ENCODE measurements at regions not wholly inside any gene's neighbourhood (a gene's known extent, or its start where the extent isn't known, plus 50 kb on each side); places are given as distances from the start of the nearest gene placed in this dataset.

DNA sequence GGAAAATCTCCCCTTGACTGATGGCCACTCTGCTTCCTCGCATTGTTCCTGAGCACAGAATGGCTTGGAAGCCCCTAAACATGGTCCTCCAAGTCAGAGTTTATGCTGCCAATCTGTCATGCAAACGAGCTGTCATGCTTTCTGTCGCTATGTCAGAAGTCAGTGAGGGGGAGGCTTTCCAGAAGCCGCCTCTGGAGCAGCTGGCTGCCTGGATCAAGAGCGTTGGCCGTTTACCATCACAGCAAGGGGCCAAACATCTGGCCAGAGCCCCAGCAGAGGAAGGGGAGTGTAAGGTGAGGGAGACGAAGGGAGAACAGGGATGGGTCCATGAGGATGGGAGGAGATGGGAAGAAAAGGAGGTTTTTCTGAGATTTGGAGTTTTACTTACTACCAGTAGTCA lies 372.6 kb upstream of the NR2F2 start:
- DNase-seq, result no peak

DNA sequence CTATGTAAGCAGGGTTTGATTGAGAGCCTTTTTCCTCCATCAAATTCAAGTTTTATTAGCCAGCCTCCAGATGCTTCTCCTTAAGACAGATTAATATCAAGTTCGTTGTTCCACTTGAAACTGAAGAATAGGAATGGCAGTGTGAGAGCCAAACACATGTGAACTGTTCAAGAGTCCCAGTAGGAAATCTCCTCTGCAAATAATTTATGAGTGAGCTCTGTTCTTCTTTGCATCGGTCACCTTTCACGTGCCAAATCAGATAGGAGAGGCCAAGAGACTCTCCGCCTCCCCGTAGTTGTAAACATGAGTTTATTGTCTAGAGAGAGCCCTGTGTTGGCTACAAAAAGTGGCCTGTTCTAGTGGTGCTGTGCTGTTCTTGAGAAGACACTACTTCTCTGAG lies 372.1 kb upstream of the NR2F2 start:
- DNase-seq, result no peak

DNA sequence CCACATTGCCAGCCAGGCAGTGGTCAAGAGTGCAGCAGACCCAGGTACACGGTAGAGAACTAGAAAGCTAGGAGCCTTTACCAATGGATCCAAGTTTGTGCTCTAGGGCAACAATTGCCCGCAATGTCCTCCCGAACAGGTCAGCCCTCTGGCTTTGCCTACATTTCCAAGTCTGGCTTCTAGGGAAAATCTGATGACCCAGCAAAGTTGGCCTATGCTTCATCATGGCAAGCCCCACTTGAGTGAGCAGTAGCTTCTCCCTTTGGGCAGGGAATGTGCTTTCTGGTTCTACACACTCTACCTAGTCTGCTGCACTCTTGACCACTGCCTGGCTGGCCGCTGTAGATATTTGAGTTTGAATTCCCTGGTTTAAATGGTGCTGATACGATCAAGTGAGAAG lies 361.6 kb upstream of the NR2F2 start:
- no peak for DNase-seq

DNA sequence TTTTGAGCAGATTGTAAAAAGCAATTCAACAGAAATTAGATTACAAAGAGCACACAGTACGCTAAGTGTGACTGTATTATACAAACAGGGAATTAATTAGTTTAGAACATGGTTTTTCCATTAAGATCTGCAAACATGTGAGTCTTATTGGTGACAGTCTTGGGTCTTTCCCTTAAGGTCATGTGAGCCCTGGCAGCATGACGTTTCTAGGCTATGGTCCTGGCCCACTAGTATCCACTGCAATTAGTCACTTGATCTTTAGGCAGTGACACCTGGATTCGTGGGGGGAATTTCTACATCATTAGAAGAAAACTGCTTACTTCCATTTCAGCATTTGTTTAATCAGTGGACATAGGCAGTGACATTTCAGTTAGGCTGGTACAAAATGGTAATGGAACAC lies 360.2 kb upstream of the NR2F2 start:
- no peak for DNase-seq

DNA sequence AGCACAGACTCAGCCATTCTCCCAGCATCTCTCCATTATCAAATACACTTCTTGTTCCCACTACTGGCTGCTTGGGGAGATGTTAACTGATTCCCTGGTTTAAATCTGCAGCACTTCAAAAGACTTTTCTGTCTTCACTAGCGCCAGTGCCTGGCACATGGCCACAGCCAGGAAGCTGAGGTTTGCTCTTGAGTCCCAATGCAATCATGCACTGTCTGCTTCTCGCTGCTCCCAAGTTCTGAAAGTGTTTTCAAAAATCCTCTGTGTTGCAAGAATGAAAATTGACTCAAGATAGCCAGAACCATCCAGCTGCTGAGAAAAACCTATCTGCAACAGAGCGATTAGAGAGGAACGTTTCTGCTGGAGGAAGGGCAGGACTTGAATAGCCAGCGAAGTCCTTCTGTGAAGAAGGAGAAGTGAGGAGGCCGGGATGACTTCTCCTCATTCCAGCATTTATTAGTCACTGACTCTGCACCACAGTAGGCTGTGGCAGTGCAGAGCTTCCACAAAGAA lies 358.4 kb upstream of the NR2F2 start:
- DNase-seq, result no peak

DNA sequence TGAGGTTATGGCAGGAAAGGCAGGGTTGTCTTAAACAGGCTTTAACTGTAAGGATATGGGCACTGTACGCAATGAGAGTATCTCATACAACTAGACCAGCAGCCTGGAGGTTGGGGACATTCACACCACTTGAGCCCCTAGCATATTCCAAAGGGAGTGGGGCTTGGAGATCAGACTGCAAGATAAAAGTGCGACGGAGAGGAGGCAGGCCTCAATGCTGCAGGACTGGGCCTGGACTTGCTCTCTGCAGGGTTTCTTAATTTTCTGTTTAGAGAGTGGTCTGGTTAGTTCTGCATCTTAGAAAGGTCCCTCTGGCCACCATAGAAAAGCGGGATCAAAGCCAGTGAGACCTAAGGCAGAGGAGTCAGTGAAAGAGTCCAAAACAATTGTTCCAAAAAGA lies 357.7 kb upstream of the NR2F2 start:
- no peak for DNase-seq

DNA sequence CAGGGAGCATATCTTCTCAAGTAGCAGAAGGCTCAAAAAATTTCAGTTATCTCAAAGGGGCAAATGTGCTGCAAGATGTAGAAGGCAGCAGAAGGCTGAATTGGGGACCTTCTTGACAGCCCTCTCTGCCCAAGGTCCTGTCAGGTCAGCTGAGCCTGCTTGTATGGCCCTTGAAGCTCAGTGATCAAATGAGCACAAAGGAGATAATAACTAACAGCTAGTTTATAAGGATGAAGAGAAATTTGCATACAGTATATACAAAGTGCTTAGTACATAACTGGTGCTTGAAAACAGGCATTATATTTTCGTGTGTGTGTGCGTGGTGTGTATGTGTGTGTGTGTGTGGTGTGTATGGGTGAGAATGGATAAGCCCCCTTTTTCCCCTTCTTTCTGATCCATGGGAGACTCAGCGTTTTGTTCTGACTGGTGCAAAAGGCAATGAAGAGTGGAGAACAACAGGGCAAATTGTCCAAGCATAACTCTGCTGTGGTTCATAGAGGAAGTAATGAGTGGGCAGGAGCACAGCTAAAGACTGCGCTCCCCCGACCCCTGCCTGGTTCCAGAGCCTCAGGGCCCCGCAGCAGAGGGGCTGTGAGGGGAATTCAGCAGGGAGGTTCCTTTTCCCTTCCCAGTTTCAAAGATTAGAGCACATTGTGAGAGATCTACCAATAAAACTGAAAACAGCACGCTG lies 356.8 kb upstream of the NR2F2 start:
- peak in 1 of 2 experiments; percentile 28 for DNase-seq

DNA sequence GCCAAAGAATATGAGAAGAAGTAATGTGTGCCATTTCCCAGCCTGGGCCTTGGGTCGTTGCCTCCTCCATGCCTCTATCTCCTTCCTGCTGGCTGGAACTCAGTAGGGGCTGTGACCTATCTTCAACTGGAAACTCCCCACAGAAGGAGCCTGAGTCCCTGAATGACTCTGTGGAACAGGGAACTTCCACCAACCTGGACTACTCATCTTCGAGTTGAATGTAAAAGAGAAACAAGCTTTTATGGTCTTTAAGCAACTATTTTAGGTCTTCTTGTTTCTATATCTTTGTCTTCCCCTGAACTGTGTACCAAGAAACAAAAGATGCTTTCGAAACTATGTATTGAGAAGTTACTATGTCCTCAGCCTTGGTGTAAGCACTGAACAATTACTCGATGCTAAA lies 355.3 kb upstream of the NR2F2 start:
- DNase-seq, result no peak

DNA sequence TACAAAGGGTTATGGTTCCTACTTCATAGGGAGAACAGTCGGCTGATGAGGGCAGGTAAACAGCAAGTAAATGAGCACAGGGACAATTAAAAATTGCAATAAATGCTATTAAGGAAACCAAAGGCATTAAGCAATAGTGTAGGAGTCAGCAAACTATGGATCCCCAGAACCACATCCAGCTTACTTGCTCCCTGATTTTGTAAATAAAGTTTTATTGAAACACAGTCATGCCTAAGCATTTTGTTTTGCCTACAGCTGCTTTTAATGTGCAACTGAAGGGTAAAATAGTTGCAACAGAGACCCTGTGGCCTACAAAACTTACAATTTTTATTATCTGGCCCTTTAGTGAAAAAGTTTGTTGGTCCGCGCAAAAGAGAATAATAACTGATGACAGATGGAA lies 351.2 kb upstream of the NR2F2 start:
- no peak for DNase-seq

DNA sequence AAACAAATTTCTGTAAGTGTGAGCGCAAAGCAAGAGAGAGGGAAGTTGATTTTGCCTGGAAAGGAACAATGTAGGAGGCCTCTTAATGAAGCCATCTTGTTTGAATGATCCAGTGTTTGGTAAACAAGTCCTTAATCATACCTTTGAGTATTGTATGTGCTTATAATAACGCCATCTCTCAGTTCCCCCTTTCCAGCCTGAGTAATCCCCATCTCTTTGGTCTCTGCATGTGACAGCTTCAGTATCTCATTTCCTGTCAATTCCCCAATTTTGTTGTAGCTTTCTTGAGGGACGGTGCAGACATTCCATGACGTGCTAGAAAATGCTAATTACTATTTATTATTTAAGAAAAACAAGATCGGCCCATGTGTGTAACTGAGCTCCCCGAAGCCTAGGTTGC lies 349.3 kb upstream of the NR2F2 start:
- no peak for DNase-seq

DNA sequence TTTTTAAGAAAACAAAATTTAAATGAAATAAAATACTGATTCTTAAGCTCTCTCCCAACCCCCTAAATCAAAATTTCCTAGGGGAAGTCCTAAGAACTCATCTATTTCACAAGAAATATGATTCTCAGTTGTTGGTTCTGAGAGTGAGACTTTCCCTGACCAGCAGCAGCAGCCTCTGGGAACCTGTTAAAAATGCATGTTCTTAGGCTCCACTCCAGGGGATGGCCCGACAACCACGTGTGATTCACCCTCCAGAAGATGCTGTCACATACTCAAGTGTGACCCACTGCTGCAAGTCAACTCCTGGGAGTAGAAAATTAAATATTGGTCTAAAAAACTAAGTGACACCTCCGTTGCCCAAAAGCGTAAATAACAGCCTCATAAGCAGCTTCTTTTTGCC lies 343.2 kb upstream of the NR2F2 start:
- no peak for DNase-seq

DNA sequence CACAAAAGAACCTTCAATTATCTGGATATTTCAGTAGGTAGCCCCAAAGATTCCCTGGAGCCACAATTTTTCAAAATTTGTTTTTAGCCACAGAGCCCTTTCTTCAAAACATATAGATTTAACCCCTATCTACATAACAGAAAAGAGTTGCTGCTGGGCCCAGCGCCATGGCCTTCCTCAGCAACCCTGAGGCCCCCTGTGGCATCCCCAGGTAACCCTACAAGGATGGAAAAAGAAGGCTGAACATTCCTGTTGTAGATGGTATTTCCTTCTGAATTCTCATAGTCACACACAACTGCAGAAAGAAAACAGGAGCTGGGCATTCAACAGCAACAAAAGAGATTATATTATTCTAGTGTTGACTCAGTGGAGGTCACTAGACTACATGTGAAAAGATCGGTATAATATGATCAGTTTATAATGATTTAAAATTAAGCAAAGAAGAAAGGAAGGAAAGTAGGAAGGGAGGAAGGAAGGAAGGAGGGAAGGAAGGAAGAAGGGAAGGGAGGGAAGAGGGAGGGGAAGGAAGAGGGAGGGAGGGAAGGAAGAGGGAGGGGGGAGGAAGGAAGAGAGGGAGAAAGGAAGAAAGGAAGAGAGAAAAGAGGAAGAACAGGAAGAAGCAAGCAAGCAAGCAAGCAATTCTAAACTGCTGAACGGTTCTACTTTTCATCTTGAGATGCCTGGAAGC lies 342.5 kb upstream of the NR2F2 start:
- DNase-seq, result no peak

DNA sequence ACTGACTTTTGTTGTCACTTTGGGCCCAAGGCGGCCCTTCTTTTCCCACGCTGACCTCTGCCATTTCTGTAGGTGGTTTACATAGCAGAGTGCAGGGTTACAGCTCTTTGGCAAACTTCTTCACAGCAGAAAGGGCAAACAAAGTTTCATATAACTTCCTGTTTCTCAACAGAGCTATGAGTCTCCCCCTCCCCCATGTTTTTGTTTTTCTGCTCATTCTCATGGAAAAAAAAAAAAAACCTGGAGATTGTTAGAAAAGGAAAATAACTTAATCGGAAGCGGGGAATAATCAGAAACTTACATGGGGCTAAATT lies 342.0 kb upstream of the NR2F2 start:
- DNase-seq, result no peak

DNA sequence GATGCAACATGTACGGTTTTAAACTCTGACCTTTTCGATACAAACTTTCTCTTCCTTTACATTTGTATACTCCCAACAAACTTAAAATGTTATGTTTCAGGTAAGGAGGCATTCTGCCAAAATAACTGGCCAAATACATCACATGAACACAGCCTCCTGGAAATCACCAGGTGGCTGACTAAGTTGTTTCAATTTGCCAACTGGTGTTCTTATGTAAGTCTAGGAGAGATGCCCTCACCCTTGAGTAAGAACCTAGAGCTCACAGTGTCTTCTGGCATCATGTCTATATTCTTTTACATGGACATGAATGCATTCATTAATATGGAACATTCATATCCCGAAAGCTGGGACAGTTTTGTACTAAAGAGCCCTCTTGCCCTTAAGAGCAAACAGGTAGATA lies 341.1 kb upstream of the NR2F2 start:
- DNase-seq, result no peak

DNA sequence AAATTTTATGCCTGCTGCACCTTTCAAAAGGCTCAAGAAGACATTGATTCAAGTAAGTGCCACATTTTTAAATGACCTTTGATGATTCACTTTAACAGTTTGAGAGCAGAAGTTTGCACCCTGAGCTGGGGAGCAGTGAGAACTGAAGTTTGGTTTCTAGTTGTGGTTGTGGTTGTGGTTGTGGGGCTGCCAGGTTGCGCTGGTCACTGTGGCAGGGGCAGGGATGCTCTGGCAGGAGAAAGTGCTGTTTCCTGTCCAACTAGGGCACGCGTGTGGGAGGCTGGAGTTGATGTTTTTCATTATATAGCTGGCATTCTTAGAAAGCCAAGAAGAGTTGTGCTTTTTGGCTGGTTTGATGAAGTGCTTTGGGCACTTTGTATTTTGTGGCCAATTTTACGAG lies 339.7 kb upstream of the NR2F2 start:
- no peak for DNase-seq

DNA sequence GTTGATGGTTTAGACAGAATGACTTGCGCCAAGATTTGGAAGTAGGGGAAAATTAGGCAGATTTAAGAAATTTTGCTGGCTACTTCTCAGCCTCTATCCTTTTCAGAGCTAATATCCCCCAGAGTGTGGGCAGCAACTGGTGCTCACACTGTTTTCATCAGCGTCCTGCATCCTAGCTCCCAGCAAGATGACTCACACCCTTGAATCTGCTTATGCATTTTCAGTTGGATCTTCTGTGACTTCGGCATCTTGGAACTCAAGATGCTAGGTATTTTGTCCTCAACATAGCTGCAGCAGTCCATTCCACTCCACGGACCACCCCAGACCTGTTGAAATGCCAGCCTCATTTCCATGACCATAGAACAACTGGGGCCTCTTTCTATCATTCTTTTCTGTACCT lies 336.1 kb upstream of the NR2F2 start:
- no peak for DNase-seq

DNA sequence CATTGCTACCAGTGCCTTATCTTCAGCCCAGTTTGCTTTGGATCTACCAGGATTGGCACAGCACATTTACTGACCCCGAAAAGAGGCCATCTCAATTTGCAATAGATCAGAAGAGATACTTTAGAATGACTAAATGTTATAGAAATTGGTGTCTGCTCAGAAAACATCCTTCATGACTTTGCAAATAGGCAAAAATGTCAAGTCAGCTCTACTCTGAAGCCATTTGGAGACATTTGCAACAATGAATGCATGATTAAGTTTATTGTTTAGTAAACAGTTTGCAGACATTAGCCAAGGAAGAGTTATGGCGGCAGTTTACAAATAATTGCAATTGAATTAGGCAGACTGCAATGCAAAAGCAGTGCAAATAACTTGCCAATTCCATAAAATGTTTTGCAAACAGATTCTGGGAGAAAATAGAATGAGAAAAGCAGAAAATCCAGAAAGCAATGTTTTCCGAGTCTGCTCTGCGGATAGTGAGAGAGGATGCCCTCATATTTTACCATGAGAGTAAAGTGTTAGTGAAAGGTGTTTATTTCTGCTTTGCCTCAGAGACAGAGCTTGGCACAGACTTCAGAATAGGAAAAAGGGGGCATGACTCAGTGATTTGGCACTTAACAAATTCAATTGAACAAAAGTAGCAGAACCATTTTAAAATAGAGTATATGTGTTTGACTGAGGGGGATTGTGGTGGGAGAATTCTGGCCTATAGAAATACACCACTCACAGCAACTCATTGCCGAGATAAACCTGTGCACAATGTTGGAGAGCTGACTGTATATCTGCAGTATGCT lies 334.9 kb upstream of the NR2F2 start:
- DNase-seq, result no peak

DNA sequence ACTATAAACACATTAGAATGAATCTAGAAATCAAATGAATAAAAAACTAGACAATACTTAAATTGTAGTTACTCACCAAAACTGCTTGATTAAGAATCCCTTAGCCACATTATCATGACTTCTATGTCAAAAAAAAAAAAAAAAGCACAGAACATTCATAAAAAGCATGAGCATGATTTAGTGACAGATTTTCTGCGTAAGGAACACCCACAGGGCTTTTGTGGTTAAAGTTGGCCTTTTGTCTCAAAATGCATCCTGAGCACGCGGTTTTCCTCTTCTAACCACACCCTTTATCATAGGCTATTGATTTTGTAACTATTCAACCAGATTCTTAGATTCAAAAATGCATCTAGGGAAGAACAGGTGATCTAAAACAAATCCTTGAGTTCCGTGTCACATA lies 334.0 kb upstream of the NR2F2 start:
- no peak for DNase-seq

DNA sequence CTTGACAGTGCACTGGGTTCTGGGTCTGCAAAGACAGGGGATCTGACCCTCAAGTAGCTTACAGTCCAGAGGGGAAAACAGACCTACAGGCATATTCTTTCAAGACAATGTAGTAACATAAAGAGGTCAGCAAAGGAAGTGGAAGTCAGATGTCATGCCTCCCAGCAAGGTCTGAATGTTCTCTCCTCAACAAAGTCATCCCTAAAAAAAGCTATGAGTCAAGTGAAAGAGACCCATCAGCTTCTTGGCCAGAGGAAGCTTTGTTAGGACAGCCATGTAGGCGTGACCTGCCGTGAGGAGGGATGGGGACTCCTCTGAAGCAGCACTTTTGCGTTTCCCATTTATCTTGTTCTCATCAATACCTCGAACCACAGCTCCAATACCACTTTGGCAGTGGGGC lies 331.6 kb upstream of the NR2F2 start:
- DNase-seq, result no peak

DNA sequence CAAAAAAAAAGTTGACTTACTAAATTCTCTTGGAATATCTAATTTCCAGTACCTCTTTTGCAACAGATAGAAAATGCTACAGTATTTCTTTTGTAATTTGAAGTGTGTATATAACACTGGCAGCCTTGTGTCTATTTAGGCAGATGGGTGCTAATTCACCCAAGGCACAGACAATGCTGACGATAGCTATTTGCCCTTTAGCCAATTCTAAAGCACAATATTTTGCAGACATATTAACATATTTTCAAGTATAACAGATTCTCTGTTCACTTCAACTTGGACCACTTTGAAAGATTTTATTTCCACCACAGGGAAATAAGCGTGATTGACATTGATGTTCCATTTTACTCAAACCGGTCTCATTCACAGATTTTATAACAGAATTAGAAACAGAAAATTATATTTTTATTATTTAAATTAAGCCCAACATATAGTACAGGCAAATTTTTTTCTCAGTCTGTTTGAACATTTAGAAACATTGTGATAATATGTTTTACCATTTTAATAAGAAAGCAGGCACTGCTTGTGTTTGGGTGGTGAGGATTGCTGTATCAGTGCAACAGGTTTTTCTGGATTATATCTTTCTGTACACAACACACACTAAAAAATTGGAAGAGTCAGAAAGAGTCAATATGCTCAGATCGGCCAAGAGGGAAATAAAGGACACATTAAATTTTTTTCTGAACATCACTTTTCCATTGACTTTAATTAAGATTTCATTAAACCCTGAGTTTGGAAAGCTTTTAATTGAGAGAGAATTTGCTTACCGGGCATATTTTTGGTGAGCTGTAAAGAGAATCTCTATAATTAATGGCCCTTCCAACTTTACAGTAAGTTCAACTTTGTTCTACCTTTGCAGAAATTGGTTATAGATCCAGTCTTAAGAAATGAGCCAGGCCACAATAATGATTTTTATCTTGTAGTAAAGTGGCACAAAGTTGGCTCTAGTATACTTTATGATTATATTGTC lies 327.3 kb upstream of the NR2F2 start:
- no peak for DNase-seq

DNA sequence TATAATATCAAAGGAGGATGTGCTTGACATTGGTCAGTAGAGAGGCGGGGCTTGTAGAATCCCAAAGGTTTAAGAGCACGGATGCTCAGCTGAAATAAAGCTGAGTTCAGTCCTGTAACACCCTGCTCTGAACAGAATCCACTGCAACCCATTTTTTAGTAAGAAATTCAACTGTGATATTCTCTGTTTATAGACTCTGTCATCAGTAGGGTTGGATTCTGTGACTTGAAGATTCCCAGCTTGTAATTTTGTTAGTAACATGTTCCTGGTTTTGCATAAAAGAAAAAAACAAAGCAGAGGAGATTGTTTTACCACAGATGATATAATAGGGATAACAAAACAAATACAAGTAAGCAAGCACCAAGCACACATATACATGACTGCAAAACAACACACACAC lies 324.6 kb upstream of the NR2F2 start:
- DNase-seq, result peak in 1 of 2 experiments; percentile 7

DNA sequence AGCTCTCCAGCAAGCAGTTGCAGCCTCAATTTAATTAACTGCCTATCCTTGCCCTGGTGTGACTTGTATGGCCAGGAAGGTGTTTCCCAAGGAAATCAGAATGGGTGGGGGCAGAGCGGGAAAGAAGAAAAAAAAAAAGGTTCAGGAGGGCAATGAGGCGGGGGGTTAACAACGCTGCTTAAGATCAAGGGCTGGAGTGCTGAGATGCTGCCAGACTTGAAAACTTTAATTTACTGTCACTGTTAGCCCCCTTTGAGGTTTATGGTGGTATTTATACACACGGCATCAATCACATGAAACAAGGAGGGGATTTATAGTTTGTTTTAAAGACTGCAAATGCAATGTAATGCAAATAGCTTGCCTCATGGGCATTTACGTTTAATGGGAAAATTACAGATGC lies 319.4 kb upstream of the NR2F2 start:
- no peak for DNase-seq

DNA sequence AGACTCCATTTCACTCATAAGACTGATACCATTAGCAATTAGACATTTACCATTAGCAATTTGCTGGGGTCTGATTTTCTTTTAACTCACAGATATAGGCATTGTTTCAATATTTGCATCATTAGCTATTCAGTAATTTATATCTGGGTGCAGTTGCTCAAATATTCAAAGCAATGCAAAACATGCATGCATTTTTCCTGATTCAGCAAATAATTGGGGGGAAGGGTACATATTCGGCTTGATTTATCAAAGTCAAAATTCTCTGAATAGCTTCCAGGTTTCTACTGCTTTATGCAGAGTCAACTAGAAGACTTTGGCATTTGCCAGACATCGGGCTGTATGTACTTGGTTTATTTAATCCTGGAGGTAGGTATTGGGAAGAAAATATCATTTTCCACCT lies 315.6 kb upstream of the NR2F2 start:
- no peak for DNase-seq
